ENCODE measurements at regions not wholly inside any gene's neighbourhood (a gene's known extent, or its start where the extent isn't known, plus 50 kb on each side); places are given as distances from the start of the nearest gene placed in this dataset.

DNA sequence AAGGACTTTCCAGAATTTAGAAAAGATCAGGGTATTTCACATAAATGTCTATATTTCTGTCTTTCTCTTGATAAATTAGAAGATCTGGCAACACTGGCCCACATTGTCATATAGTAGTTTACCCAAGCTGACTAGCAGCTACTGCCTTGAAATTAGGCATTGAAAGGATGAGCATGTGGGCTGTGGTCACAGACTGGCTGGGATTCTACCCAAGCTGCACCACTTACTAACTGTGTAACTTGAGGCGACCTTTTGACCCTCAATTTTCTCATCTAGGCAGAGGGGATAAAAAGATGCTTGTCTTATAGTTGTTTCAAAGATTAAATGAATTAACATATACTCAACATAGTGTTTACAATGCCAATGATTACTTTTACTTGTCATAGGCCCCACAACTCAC, 152.7 kb upstream of the BMP2 start:
- Histone ChIP-seq H3F3A (ENCODE audit: insufficient read depth, low read length, poor library complexity, severe bottlenecking) (no peaks in the 10 kb centered on the region), H3K36me3 (ENCODE audit: insufficient read depth, low read length) (no peaks in the 10 kb centered on the region), H3K4me2 (ENCODE audit: low read length) (no peak overlapping the region), H3K27ac (ENCODE audit: low read length) (no peak overlapping the region), H3K4me3 (ENCODE audit: low read length) (no peak overlapping the region), H3K9ac (ENCODE audit: low read length) (no peak overlapping the region), H3K9me2 (ENCODE audit: insufficient read depth, low read length) (no peaks in the 10 kb centered on the region), H3K27me3 (ENCODE audit: insufficient read depth, low read depth, low read length) (no peaks in the 10 kb centered on the region), H4K20me1 (ENCODE audit: insufficient read depth) (no peaks in the 10 kb centered on the region), H3K9me3 (ENCODE audit: low read length) (no peaks in the 10 kb centered on the region), H2AFZ (ENCODE audit: low read depth, low read length) (no peak overlapping the region), H3K79me2 (replicated peaks; ENCODE audit: insufficient read depth, low read length) (no peaks in the 10 kb centered on the region)
- TF ChIP-seq EP300 (conservative IDR thresholded peaks at IDR 0.05; ENCODE audit: poor library complexity, severe bottlenecking): no peak
- no peak for TF ChIP-seq EZH2 (IDR thresholded peaks at IDR 0.05; ENCODE audit: borderline replicate concordance, insufficient read depth, low read length, poor library complexity, severe bottlenecking)
- TF ChIP-seq SMC3 (conservative IDR thresholded peaks at IDR 0.05; ENCODE audit: poor library complexity): no peak
- TF ChIP-seq TAF1 (IDR thresholded peaks at IDR 0.05; ENCODE audit: low read depth): no peak
- TF ChIP-seq RAD21 (conservative IDR thresholded peaks at IDR 0.05): no peak
- no peak for TF ChIP-seq POLR2AphosphoS5 (IDR thresholded peaks at IDR 0.05)
- TF ChIP-seq, protein P1, sequence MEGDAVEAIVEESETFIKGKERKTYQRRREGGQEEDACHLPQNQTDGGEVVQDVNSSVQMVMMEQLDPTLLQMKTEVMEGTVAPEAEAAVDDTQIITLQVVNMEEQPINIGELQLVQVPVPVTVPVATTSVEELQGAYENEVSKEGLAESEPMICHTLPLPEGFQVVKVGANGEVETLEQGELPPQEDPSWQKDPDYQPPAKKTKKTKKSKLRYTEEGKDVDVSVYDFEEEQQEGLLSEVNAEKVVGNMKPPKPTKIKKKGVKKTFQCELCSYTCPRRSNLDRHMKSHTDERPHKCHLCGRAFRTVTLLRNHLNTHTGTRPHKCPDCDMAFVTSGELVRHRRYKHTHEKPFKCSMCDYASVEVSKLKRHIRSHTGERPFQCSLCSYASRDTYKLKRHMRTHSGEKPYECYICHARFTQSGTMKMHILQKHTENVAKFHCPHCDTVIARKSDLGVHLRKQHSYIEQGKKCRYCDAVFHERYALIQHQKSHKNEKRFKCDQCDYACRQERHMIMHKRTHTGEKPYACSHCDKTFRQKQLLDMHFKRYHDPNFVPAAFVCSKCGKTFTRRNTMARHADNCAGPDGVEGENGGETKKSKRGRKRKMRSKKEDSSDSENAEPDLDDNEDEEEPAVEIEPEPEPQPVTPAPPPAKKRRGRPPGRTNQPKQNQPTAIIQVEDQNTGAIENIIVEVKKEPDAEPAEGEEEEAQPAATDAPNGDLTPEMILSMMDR (IDR thresholded peaks at IDR 0.05; ENCODE audit: poor library complexity, severe bottlenecking): no peak

DNA sequence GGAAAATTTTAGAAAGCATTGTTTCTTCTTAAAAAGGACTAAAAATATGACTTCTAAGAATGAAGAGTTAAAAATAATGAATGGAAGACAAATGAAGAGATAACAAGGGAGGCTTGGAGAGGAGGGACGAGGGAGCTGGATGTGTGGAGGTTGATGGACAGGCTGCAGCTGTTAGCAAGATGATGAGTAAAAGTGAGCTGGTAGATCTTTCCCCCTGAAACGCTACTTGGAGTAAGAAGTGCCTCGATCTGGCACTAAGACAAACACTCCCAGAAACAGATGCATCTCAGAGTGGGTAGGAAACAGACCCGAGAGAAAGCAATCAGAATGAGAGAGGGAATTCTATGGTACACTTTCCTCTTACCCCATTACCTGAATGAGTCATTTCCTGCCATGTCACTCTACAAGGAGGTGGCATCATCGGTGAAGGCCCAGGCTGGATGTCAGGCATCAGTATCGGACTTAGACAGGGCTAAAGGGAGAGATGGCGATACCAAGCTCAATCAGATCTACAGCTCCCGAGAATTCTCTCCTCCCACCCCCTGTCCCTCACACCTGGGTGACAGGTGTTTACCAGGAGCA, 154.1 kb upstream of the BMP2 start:
- no peaks in the 10 kb centered on the region for H3K9me3 ChIP-seq (ENCODE audit: low read length)
- no peak overlapping the region for H3K27ac ChIP-seq (ENCODE audit: low read length)
- H3F3A ChIP-seq (ENCODE audit: insufficient read depth, low read length, poor library complexity, severe bottlenecking): no peaks in the 10 kb centered on the region
- H4K20me1 ChIP-seq (ENCODE audit: insufficient read depth): no peaks in the 10 kb centered on the region
- no peak overlapping the region for H2AFZ ChIP-seq (ENCODE audit: low read depth, low read length)
- no peaks in the 10 kb centered on the region for H3K36me3 ChIP-seq (ENCODE audit: insufficient read depth, low read length)
- no peaks in the 10 kb centered on the region for H3K9me2 ChIP-seq (ENCODE audit: insufficient read depth, low read length)
- H3K27me3 ChIP-seq (ENCODE audit: insufficient read depth, low read depth, low read length): no peaks in the 10 kb centered on the region
- TF ChIP-seq MXI1 (conservative IDR thresholded peaks at IDR 0.05; ENCODE audit: poor library complexity, severe bottlenecking) (no peak), POLR2AphosphoS5 (IDR thresholded peaks at IDR 0.05) (no peak), EP300 (conservative IDR thresholded peaks at IDR 0.05; ENCODE audit: poor library complexity, severe bottlenecking) (no peak), SMC3 (conservative IDR thresholded peaks at IDR 0.05; ENCODE audit: poor library complexity) (no peak), RAD21 (conservative IDR thresholded peaks at IDR 0.05) (no peak), EZH2 (IDR thresholded peaks at IDR 0.05; ENCODE audit: borderline replicate concordance, insufficient read depth, low read length, poor library complexity, severe bottlenecking) (no peak), TAF1 (IDR thresholded peaks at IDR 0.05; ENCODE audit: low read depth) (no peak)
- TF ChIP-seq, protein P1 (IDR thresholded peaks at IDR 0.05; ENCODE audit: poor library complexity, severe bottlenecking): no peak
- TF ChIP-seq, protein P2, sequence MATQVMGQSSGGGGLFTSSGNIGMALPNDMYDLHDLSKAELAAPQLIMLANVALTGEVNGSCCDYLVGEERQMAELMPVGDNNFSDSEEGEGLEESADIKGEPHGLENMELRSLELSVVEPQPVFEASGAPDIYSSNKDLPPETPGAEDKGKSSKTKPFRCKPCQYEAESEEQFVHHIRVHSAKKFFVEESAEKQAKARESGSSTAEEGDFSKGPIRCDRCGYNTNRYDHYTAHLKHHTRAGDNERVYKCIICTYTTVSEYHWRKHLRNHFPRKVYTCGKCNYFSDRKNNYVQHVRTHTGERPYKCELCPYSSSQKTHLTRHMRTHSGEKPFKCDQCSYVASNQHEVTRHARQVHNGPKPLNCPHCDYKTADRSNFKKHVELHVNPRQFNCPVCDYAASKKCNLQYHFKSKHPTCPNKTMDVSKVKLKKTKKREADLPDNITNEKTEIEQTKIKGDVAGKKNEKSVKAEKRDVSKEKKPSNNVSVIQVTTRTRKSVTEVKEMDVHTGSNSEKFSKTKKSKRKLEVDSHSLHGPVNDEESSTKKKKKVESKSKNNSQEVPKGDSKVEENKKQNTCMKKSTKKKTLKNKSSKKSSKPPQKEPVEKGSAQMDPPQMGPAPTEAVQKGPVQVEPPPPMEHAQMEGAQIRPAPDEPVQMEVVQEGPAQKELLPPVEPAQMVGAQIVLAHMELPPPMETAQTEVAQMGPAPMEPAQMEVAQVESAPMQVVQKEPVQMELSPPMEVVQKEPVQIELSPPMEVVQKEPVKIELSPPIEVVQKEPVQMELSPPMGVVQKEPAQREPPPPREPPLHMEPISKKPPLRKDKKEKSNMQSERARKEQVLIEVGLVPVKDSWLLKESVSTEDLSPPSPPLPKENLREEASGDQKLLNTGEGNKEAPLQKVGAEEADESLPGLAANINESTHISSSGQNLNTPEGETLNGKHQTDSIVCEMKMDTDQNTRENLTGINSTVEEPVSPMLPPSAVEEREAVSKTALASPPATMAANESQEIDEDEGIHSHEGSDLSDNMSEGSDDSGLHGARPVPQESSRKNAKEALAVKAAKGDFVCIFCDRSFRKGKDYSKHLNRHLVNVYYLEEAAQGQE (IDR thresholded peaks at IDR 0.05; ENCODE audit: borderline replicate concordance): no peak
- H3K4me3 ChIP-seq (ENCODE audit: low read length): no peak overlapping the region
- no peak overlapping the region for H3K9ac ChIP-seq (ENCODE audit: low read length)
- no peaks in the 10 kb centered on the region for H3K79me2 ChIP-seq (replicated peaks; ENCODE audit: insufficient read depth, low read length)
- H3K4me2 ChIP-seq (ENCODE audit: low read length): no peak overlapping the region
